Uterus (tissue), 2 donors: ENCODE measurements at regions not wholly inside any gene's neighbourhood (a gene's known extent, or its start where the extent isn't known, plus 50 kb on each side); places are given as distances from the start of the nearest gene placed in this dataset.

Source experiments
- CTCF ChIP-seq, 4 experiments: fragments of 200-600 bp in 2 of 4; fragments of 450-650 bp in 2 of 4; sonication (generic) in 2 of 4; IDR thresholded peaks; one replicate each; pipeline ENCODE4 v1.5.1; 2016 to 2019; ENCODE audit warnings: antibody characterized with exemption in 4 of 4, mild to moderate bottlenecking in 2 of 4, moderate library complexity in 1 of 4
- POLR2A ChIP-seq, 2 donors: fragments of 450-650 bp; IDR thresholded peaks; one replicate each; pipeline ENCODE4 v1.6.1; 2016; ENCODE audit warnings: antibody characterized with exemption in 2 of 2, mild to moderate bottlenecking in 1 of 2, moderate library complexity in 1 of 2

- no peak for TF ChIP-seq CTCF (IDR thresholded peaks at IDR 0.05)
- TF ChIP-seq POLR2A (IDR thresholded peaks at IDR 0.05) = no peak
These were observed 245.0 kb upstream of the SALL3 start for GRCh38 chr18:78734614-78734945.
